ENCODE measurements at regions not wholly inside any gene's neighbourhood (a gene's known extent, or its start where the extent isn't known, plus 50 kb on each side); places are given as distances from the start of the nearest gene placed in this dataset.

GRCh38 chr4:60221866-60222265 is 978.3 kb upstream of the ADGRL3 start:
- Histone ChIP-seq H3K18ac (ENCODE audit: low read length) (no peak overlapping the region), H3K27ac (ENCODE audit: low read depth, low read length) (no peak overlapping the region), H3K79me1 (ENCODE audit: low read length) (no peaks in the 10 kb centered on the region), H2BK15ac (replicated peaks; ENCODE audit: low read depth) (no peak overlapping the region), H3K4me1 (ENCODE audit: control insufficient read depth, low read depth, low read length) (no peaks in the 10 kb centered on the region), H3K4me3 (ENCODE audit: low read length) (no peak overlapping the region), H3K79me2 (ENCODE audit: control insufficient read depth, insufficient read depth, low read length) (no peaks in the 10 kb centered on the region), H3K27me3 (ENCODE audit: insufficient read depth, low read length, poor library complexity) (no peaks in the 10 kb centered on the region), H2BK120ac (ENCODE audit: low read depth, low read length) (no peak overlapping the region), H3K56ac (ENCODE audit: low read length) (no peak overlapping the region), H4K5ac (ENCODE audit: low read length) (no peak overlapping the region), H3K4me2 (ENCODE audit: low read length) (no peak overlapping the region), H3K4ac (ENCODE audit: low read depth, low read length) (no peak overlapping the region), H3K23ac (ENCODE audit: low read length) (no peak overlapping the region), H2BK5ac (ENCODE audit: low read length) (no peak overlapping the region), H4K8ac (ENCODE audit: low read depth, low read length) (no peak overlapping the region), H3K9ac (ENCODE audit: low read length) (no peak overlapping the region), H2AK5ac (ENCODE audit: low read length) (no peak overlapping the region), H3K36me3 (ENCODE audit: control insufficient read depth, insufficient read depth, low read length) (no peaks in the 10 kb centered on the region)
- DNase-seq = no peak
- WGBS (ENCODE audit: extremely low coverage, insufficient coverage, low lambda C conversion rate) = no CpG with 5 or more reads among the region's 5 CpGs

- H2AK5ac ChIP-seq (ENCODE audit: low read length) = no peak overlapping the region
- no peak overlapping the region for H2BK15ac ChIP-seq (replicated peaks; ENCODE audit: low read depth)
- no peak overlapping the region for H3K56ac ChIP-seq (ENCODE audit: low read length)
- no peak overlapping the region for H3K9ac ChIP-seq (ENCODE audit: low read length)
- no peaks in the 10 kb centered on the region for H3K79me1 ChIP-seq (ENCODE audit: low read length)
- H3K27ac ChIP-seq (ENCODE audit: low read depth, low read length) = no peak overlapping the region
- DNase-seq = no peak
- H3K4me1 ChIP-seq (ENCODE audit: control insufficient read depth, low read depth, low read length) = no peaks in the 10 kb centered on the region
- no peak overlapping the region for H2BK5ac ChIP-seq (ENCODE audit: low read length)
- no peak overlapping the region for H3K4me2 ChIP-seq (ENCODE audit: low read length)
- no peak overlapping the region for H3K23ac ChIP-seq (ENCODE audit: low read length)
- H3K36me3 ChIP-seq (ENCODE audit: control insufficient read depth, insufficient read depth, low read length) = no peaks in the 10 kb centered on the region
- H4K5ac ChIP-seq (ENCODE audit: low read length) = no peak overlapping the region
- no peak overlapping the region for H4K8ac ChIP-seq (ENCODE audit: low read depth, low read length)
- H3K18ac ChIP-seq (ENCODE audit: low read length) = no peak overlapping the region
- WGBS (ENCODE audit: extremely low coverage, insufficient coverage, low lambda C conversion rate) = no CpG with 5 or more reads among the region's 3 CpGs
- no peaks in the 10 kb centered on the region for H3K27me3 ChIP-seq (ENCODE audit: insufficient read depth, low read length, poor library complexity)
- H3K4me3 ChIP-seq (ENCODE audit: low read length) = no peak overlapping the region
- H3K79me2 ChIP-seq (ENCODE audit: control insufficient read depth, insufficient read depth, low read length) = no peaks in the 10 kb centered on the region
- H2BK120ac ChIP-seq (ENCODE audit: low read depth, low read length) = no peak overlapping the region
- H3K4ac ChIP-seq (ENCODE audit: low read depth, low read length) = no peak overlapping the region
Measured at GRCh38 chr4:60223208-60223923, 976.8 kb upstream of the ADGRL3 start.

- no peaks in the 10 kb centered on the region for H3K27me3 ChIP-seq (ENCODE audit: insufficient read depth, low read length, poor library complexity)
- H3K36me3 ChIP-seq (ENCODE audit: control insufficient read depth, insufficient read depth, low read length) = no peaks in the 10 kb centered on the region
- no peak overlapping the region for H3K4me3 ChIP-seq (ENCODE audit: low read length)
- DNase-seq = no peak
- no peak overlapping the region for H3K56ac ChIP-seq (ENCODE audit: low read length)
- no peak overlapping the region for H2AK5ac ChIP-seq (ENCODE audit: low read length)
- no peak overlapping the region for H3K4me2 ChIP-seq (ENCODE audit: low read length)
- H3K4me1 ChIP-seq (ENCODE audit: control insufficient read depth, low read depth, low read length) = no peaks in the 10 kb centered on the region
- no peak overlapping the region for H2BK15ac ChIP-seq (replicated peaks; ENCODE audit: low read depth)
- no peaks in the 10 kb centered on the region for H3K79me2 ChIP-seq (ENCODE audit: control insufficient read depth, insufficient read depth, low read length)
- no peak overlapping the region for H3K27ac ChIP-seq (ENCODE audit: low read depth, low read length)
- H2BK120ac ChIP-seq (ENCODE audit: low read depth, low read length) = no peak overlapping the region
- H3K18ac ChIP-seq (ENCODE audit: low read length) = no peak overlapping the region
- no peak overlapping the region for H3K4ac ChIP-seq (ENCODE audit: low read depth, low read length)
- H4K5ac ChIP-seq (ENCODE audit: low read length) = no peak overlapping the region
- H3K79me1 ChIP-seq (ENCODE audit: low read length) = no peaks in the 10 kb centered on the region
- H4K8ac ChIP-seq (ENCODE audit: low read depth, low read length) = no peak overlapping the region
- H3K9ac ChIP-seq (ENCODE audit: low read length) = no peak overlapping the region
- no peak overlapping the region for H3K23ac ChIP-seq (ENCODE audit: low read length)
- no peak overlapping the region for H2BK5ac ChIP-seq (ENCODE audit: low read length)
- WGBS (ENCODE audit: extremely low coverage, insufficient coverage, low lambda C conversion rate) = no CpG with 5 or more reads among the region's 4 CpGs
Measured at GRCh38 chr4:60241866-60242265, 958.3 kb upstream of the ADGRL3 start.

- H4K5ac ChIP-seq (ENCODE audit: low read length) = no peak overlapping the region
- H2BK5ac ChIP-seq (ENCODE audit: low read length) = no peak overlapping the region
- H3K4me3 ChIP-seq (ENCODE audit: low read length) = no peak overlapping the region
- no peaks in the 10 kb centered on the region for H3K36me3 ChIP-seq (ENCODE audit: control insufficient read depth, insufficient read depth, low read length)
- H4K8ac ChIP-seq (ENCODE audit: low read depth, low read length) = no peak overlapping the region
- no peak overlapping the region for H2BK15ac ChIP-seq (replicated peaks; ENCODE audit: low read depth)
- no peaks in the 10 kb centered on the region for H3K79me1 ChIP-seq (ENCODE audit: low read length)
- no CpG with 5 or more reads among the region's 1 CpG for WGBS (ENCODE audit: extremely low coverage, insufficient coverage, low lambda C conversion rate)
- no peak overlapping the region for H3K18ac ChIP-seq (ENCODE audit: low read length)
- H3K27ac ChIP-seq (ENCODE audit: low read depth, low read length) = no peak overlapping the region
- H3K4me1 ChIP-seq (ENCODE audit: control insufficient read depth, low read depth, low read length) = no peaks in the 10 kb centered on the region
- no peak overlapping the region for H3K4me2 ChIP-seq (ENCODE audit: low read length)
- no peaks in the 10 kb centered on the region for H3K79me2 ChIP-seq (ENCODE audit: control insufficient read depth, insufficient read depth, low read length)
- no peak overlapping the region for H3K56ac ChIP-seq (ENCODE audit: low read length)
- DNase-seq = no peak
- no peak overlapping the region for H3K4ac ChIP-seq (ENCODE audit: low read depth, low read length)
- no peak overlapping the region for H3K9ac ChIP-seq (ENCODE audit: low read length)
- no peaks in the 10 kb centered on the region for H3K27me3 ChIP-seq (ENCODE audit: insufficient read depth, low read length, poor library complexity)
- H2BK120ac ChIP-seq (ENCODE audit: low read depth, low read length) = no peak overlapping the region
- no peak overlapping the region for H2AK5ac ChIP-seq (ENCODE audit: low read length)
- no peak overlapping the region for H3K23ac ChIP-seq (ENCODE audit: low read length)
Measured at GRCh38 chr4:60249784-60250183, 950.3 kb upstream of the ADGRL3 start.

GRCh38 chr4:60250657-60251056 is 949.5 kb upstream of the ADGRL3 start:
- Histone ChIP-seq H3K27me3 (ENCODE audit: insufficient read depth, low read length, poor library complexity) (no peaks in the 10 kb centered on the region), H3K79me1 (ENCODE audit: low read length) (no peaks in the 10 kb centered on the region), H3K9ac (ENCODE audit: low read length) (no peak overlapping the region), H3K36me3 (ENCODE audit: control insufficient read depth, insufficient read depth, low read length) (no peaks in the 10 kb centered on the region), H3K4me2 (ENCODE audit: low read length) (no peak overlapping the region), H4K8ac (ENCODE audit: low read depth, low read length) (no peak overlapping the region), H2AK5ac (ENCODE audit: low read length) (no peak overlapping the region), H2BK120ac (ENCODE audit: low read depth, low read length) (no peak overlapping the region), H3K18ac (ENCODE audit: low read length) (no peak overlapping the region), H2BK15ac (replicated peaks; ENCODE audit: low read depth) (no peak overlapping the region), H3K4me3 (ENCODE audit: low read length) (no peak overlapping the region), H3K23ac (ENCODE audit: low read length) (no peak overlapping the region), H3K4me1 (ENCODE audit: control insufficient read depth, low read depth, low read length) (no peaks in the 10 kb centered on the region), H3K27ac (ENCODE audit: low read depth, low read length) (no peak overlapping the region), H3K56ac (ENCODE audit: low read length) (no peak overlapping the region), H2BK5ac (ENCODE audit: low read length) (no peak overlapping the region), H3K4ac (ENCODE audit: low read depth, low read length) (no peak overlapping the region), H4K5ac (ENCODE audit: low read length) (no peak overlapping the region), H3K79me2 (ENCODE audit: control insufficient read depth, insufficient read depth, low read length) (no peaks in the 10 kb centered on the region)
- DNase-seq = no peak
- WGBS (ENCODE audit: extremely low coverage, insufficient coverage, low lambda C conversion rate) = no CpG with 5 or more reads among the region's 1 CpG

GRCh38 chr4:60259781-60260180 is 940.3 kb upstream of the ADGRL3 start:
- no peaks in the 10 kb centered on the region for H3K27me3 ChIP-seq (ENCODE audit: insufficient read depth, low read length, poor library complexity)
- H4K5ac ChIP-seq (ENCODE audit: low read length) = no peak overlapping the region
- no peak overlapping the region for H3K4me2 ChIP-seq (ENCODE audit: low read length)
- H3K4me1 ChIP-seq (ENCODE audit: control insufficient read depth, low read depth, low read length) = no peaks in the 10 kb centered on the region
- no peak overlapping the region for H2BK5ac ChIP-seq (ENCODE audit: low read length)
- no peak overlapping the region for H2BK120ac ChIP-seq (ENCODE audit: low read depth, low read length)
- no CpG with 5 or more reads among the region's 5 CpGs for WGBS (ENCODE audit: extremely low coverage, insufficient coverage, low lambda C conversion rate)
- H3K27ac ChIP-seq (ENCODE audit: low read depth, low read length) = no peak overlapping the region
- H3K4ac ChIP-seq (ENCODE audit: low read depth, low read length) = no peak overlapping the region
- H3K4me3 ChIP-seq (ENCODE audit: low read length) = no peak overlapping the region
- no peak for DNase-seq
- no peak overlapping the region for H3K23ac ChIP-seq (ENCODE audit: low read length)
- no peak overlapping the region for H2AK5ac ChIP-seq (ENCODE audit: low read length)
- no peaks in the 10 kb centered on the region for H3K79me1 ChIP-seq (ENCODE audit: low read length)
- H2BK15ac ChIP-seq (replicated peaks; ENCODE audit: low read depth) = no peak overlapping the region
- H3K79me2 ChIP-seq (ENCODE audit: control insufficient read depth, insufficient read depth, low read length) = no peaks in the 10 kb centered on the region
- no peak overlapping the region for H3K56ac ChIP-seq (ENCODE audit: low read length)
- H3K36me3 ChIP-seq (ENCODE audit: control insufficient read depth, insufficient read depth, low read length) = no peaks in the 10 kb centered on the region
- H4K8ac ChIP-seq (ENCODE audit: low read depth, low read length) = no peak overlapping the region
- H3K9ac ChIP-seq (ENCODE audit: low read length) = no peak overlapping the region
- H3K18ac ChIP-seq (ENCODE audit: low read length) = no peak overlapping the region

All from mesendoderm (in vitro differentiated cells).